Endodermal cell (in vitro differentiated cells): ENCODE measurements at regions not wholly inside any gene's neighbourhood (a gene's known extent, or its start where the extent isn't known, plus 50 kb on each side); places are given as distances from the start of the nearest gene placed in this dataset.

Experiments used
- DNase-seq: peaks from one replicate; pipeline ENCODE4 v3.0.0-alpha.2; 2017
- H3K27ac ChIP-seq: 2 replicates; pipeline ENCODE4 v1.5.1; 2013; ENCODE audit warnings: mild to moderate bottlenecking, low read depth, low read length, moderate library complexity
- H3K27me3 ChIP-seq: 2 replicates; pipeline ENCODE4 v1.6.1; 2013; ENCODE audit warnings: mild to moderate bottlenecking, low read length, moderate library complexity; ENCODE audit not compliant: insufficient read depth, control insufficient read depth, poor library complexity, severe bottlenecking
- H3K36me3 ChIP-seq: 2 replicates; pipeline ENCODE4 v1.7.0; 2013; ENCODE audit warnings: mild to moderate bottlenecking, low read length, moderate library complexity; ENCODE audit not compliant: control insufficient read depth, insufficient read depth
- H3K4me1 ChIP-seq: one replicate; pipeline ENCODE4 v1.7.0; 2013; ENCODE audit warnings: low read length; ENCODE audit not compliant: control insufficient read depth, insufficient read depth
- H3K4me3 ChIP-seq: 2 replicates; pipeline ENCODE4 v1.5.1; 2013; ENCODE audit warnings: mild to moderate bottlenecking, low read length, moderate library complexity
- H3K9ac ChIP-seq: 2 replicates; pipeline ENCODE4 v1.6.1; 2013; ENCODE audit warnings: mild to moderate bottlenecking, low read length, moderate library complexity; ENCODE audit not compliant: poor library complexity, severe bottlenecking; ENCODE audit errors: extremely low read depth
- H3K9me3 ChIP-seq: 2 replicates; pipeline ENCODE4 v1.6.1; 2013; ENCODE audit warnings: mild to moderate bottlenecking, low read length, moderate library complexity; ENCODE audit not compliant: control insufficient read depth
- H3K27ac Mint-ChIP-seq: 2 replicates; pipeline ENCODE4 v1.8.0; 2020; ENCODE audit warnings: mixed read lengths
- H3K27me3 Mint-ChIP-seq: 2 replicates; pipeline ENCODE4 v1.8.0; 2021; ENCODE audit warnings: mild to moderate bottlenecking, mixed read lengths; ENCODE audit not compliant: insufficient read depth
- H3K36me3 Mint-ChIP-seq: 2 replicates; pipeline ENCODE4 v1.8.0; 2020; ENCODE audit warnings: low read depth, mixed read lengths
- H3K4me1 Mint-ChIP-seq: 2 replicates; pipeline ENCODE4 v1.8.0; 2020; ENCODE audit warnings: mixed read lengths
- H3K4me3 Mint-ChIP-seq: 2 replicates; pipeline ENCODE4 v1.8.0; 2020; ENCODE audit warnings: mild to moderate bottlenecking, moderate library complexity, mixed read lengths
- H3K9me3 Mint-ChIP-seq: 2 replicates; pipeline ENCODE4 v1.8.0; 2020; ENCODE audit warnings: mild to moderate bottlenecking, mixed read lengths
- WGBS, 2 experiments: methylation state at CpG; one replicate each; pipeline versions ENCODE4 v1.1.5 to v1.1.7; 2013; ENCODE audit warnings: missing lambda C conversion rate in 2 of 2, mixed read lengths in 1 of 2; ENCODE audit not compliant: insufficient coverage in 1 of 2, insufficient read length in 1 of 2; 5-methylcytosine and 5-hydroxymethylcytosine counted together
- TF ChIP-seq, protein P1 (sequence below): fragments of 200-600 bp; sonication (generic); conservative IDR thresholded peaks from 2 replicates; pipeline ENCODE4 v1.5.0; 2021; ENCODE audit warnings: antibody characterized with exemption, mild to moderate bottlenecking

DNA sequence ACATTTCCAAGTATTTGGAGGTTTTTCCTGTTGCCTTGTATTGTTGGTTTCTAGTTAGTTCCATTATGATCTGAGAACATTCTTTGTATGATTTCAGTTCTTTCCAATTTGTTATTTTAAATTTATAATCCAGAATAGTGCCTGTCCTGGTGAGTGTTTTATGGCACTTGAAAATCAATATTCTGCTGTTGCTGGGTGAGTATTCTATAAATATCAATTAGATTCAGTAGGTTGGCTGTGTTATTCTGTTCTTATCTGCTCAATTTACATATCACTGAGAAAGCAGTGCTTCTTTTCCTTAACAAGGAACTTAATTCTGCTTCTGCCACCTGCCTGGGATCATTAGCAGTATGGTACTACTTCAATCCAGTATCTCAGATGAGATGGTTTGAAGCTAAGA lies 123.5 kb downstream of the SNX19 start:
- no peak overlapping the region for H3K27ac Mint-ChIP-seq
- H3K4me1 ChIP-seq, result no peaks in the 10 kb centered on the region
- H3K27ac ChIP-seq, result no peak overlapping the region
- H3K27me3 ChIP-seq, result peaks cover under 1% of the 10 kb centered on the region
- peaks cover 5% of the 10 kb centered on the region for H3K9me3 ChIP-seq
- no peaks in the 10 kb centered on the region for H3K36me3 Mint-ChIP-seq
- TF ChIP-seq, protein P1, sequence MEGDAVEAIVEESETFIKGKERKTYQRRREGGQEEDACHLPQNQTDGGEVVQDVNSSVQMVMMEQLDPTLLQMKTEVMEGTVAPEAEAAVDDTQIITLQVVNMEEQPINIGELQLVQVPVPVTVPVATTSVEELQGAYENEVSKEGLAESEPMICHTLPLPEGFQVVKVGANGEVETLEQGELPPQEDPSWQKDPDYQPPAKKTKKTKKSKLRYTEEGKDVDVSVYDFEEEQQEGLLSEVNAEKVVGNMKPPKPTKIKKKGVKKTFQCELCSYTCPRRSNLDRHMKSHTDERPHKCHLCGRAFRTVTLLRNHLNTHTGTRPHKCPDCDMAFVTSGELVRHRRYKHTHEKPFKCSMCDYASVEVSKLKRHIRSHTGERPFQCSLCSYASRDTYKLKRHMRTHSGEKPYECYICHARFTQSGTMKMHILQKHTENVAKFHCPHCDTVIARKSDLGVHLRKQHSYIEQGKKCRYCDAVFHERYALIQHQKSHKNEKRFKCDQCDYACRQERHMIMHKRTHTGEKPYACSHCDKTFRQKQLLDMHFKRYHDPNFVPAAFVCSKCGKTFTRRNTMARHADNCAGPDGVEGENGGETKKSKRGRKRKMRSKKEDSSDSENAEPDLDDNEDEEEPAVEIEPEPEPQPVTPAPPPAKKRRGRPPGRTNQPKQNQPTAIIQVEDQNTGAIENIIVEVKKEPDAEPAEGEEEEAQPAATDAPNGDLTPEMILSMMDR, result no peak
- no peak overlapping the region for H3K4me3 ChIP-seq
- no peak overlapping the region for H3K4me3 Mint-ChIP-seq
- peaks cover 12% of the 10 kb centered on the region for H3K9me3 Mint-ChIP-seq
- DNase-seq, result no peak
- H3K27me3 Mint-ChIP-seq, result peaks cover 11% of the 10 kb centered on the region
- no peak overlapping the region for H3K9ac ChIP-seq
- H3K4me1 Mint-ChIP-seq, result no peaks in the 10 kb centered on the region
- no peaks in the 10 kb centered on the region for H3K36me3 ChIP-seq

DNA sequence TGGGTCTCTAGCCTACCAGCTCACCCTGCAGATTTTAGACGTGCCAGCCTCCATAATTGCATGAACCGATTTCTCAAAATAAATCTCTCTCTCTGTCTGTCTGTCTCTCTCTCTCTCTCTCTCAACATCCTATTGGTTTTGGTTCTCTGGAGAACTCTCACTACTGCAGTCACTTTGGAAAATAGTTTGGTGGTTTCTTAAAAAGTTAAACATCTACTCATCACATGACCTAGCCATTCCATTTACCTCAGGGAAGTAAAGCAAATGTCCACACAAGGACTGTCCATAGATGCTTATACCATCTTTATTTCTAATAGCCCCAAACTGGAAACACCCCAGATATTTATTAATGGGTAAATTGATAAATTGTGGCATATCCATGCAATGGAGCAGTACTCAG lies 119.5 kb downstream of the SNX19 start:
- Mint-ChIP-seq H3K27ac (no peak overlapping the region), H3K36me3 (no peaks in the 10 kb centered on the region), H3K4me3 (no peak overlapping the region), H3K9me3 (peaks cover 13% of the 10 kb centered on the region), H3K4me1 (no peaks in the 10 kb centered on the region), H3K27me3 (peaks cover 1% of the 10 kb centered on the region)
- Histone ChIP-seq H3K4me3 (no peak overlapping the region), H3K9ac (no peak overlapping the region), H3K27ac (no peak overlapping the region), H3K4me1 (no peaks in the 10 kb centered on the region), H3K9me3 (no peaks in the 10 kb centered on the region), H3K27me3 (no peaks in the 10 kb centered on the region), H3K36me3 (no peaks in the 10 kb centered on the region)
- TF ChIP-seq, protein P1, result no peak
- 81 to 100% methylated on average over 1 to 2 of the region's 2 CpGs for WGBS, 2 experiments
- no peak for DNase-seq

DNA sequence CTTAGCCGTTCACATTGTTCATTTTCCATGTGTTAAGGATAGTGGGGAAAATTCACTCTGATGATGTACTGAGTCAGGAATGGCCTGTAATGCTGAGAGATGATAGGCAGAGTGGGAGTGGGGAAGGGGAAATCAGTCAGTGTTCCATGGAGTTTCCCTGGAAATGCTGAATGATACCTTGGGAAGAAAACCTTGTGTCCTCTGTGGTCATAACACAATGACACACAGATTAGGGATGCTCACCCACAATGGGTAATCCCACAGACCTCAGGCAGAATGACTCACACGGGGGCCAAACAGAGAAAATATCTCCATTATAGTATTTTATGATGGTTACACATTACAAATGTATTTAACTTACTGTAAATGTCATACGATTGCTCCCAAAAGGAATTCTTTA lies 118.0 kb downstream of the SNX19 start:
- Mint-ChIP-seq H3K36me3 (no peaks in the 10 kb centered on the region), H3K9me3 (peaks cover 13% of the 10 kb centered on the region), H3K27me3 (peaks cover 1% of the 10 kb centered on the region), H3K27ac (no peak overlapping the region), H3K4me3 (no peak overlapping the region), H3K4me1 (no peaks in the 10 kb centered on the region)
- H3K27me3 ChIP-seq, result no peaks in the 10 kb centered on the region
- H3K9ac ChIP-seq, result no peak overlapping the region
- no peak overlapping the region for H3K4me3 ChIP-seq
- H3K36me3 ChIP-seq, result no peaks in the 10 kb centered on the region
- no peaks in the 10 kb centered on the region for H3K4me1 ChIP-seq
- TF ChIP-seq, protein P1, result no peak
- DNase-seq, result no peak
- WGBS, 2 experiments, result 100% methylated on average over 2 of the region's 3 CpGs; no CpG with 5 or more reads in 1 of the 2 experiments
- H3K27ac ChIP-seq, result no peak overlapping the region
- no peaks in the 10 kb centered on the region for H3K9me3 ChIP-seq
